PC-9 (cell line): ENCODE measurements at regions not wholly inside any gene's neighbourhood (a gene's known extent, or its start where the extent isn't known, plus 50 kb on each side); places are given as distances from the start of the nearest gene placed in this dataset.

Experiments
- CTCF ChIP-seq: fragments of 200-600 bp; sonication (generic); conservative IDR thresholded peaks from 2 replicates; pipeline ENCODE4 v1.6.1; 2017; ENCODE audit warnings: mixed run types, antibody characterized with exemption, mild to moderate bottlenecking, moderate library complexity
- EZH2 ChIP-seq: fragments of 200-600 bp; sonication (generic); IDR thresholded peaks from 2 replicates; pipeline ENCODE4 v1.8.0; 2017; ENCODE audit warnings: antibody characterized with exemption, low read depth

DNA sequence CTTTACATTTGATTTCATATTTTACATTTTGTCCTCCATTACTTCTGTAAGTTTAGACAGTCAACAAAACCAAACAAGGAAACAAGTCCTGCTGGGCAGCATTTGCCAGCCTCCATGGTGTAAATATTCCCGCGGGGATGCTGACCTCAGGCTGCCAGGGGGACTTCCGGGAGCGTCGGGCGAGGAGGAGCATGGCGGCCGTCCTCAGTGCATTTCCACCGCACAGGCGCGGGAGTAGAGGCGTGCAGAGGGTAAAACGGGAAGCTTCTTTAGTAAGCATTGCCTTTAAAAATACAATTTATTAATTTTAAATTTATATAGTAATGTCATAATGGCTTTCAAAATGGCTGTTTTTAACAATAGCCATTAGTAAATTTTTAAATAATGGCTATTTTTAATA is 385.3 kb upstream of the IRX4 start:
- TF ChIP-seq CTCF = no peak
- no peak for TF ChIP-seq EZH2
